NCI-H1092 treated with DMSO at 0.1 percent for 48 hours (cell line): ENCODE measurements at regions not wholly inside any gene's neighbourhood (a gene's known extent, or its start where the extent isn't known, plus 50 kb on each side); places are given as distances from the start of the nearest gene placed in this dataset.

Source experiments
- DNase-seq: peaks from one replicate; lab custom pipeline; 2025; lab: John Stamatoyannopoulos, UW

DNA sequence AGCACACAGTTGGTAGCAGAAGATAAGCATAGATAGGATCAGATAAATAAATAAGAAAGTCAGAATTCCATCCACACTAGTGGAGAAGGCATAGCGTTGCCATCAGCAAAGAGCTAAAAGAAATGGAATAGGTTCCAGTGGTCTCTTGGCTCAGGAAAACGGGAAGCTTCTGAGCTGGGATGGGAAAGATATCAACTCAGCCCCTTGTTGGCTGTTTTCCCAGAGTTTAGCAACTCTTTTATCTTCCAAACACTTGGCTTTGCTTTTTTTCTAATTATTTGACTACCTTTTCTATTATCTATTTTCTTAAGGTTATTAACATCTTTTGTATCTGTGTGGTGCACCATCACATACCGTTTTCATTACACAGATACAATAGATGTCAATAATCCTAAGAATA lies 445.7 kb upstream of the TRPC7 start:
- DNase-seq = no peak

DNA sequence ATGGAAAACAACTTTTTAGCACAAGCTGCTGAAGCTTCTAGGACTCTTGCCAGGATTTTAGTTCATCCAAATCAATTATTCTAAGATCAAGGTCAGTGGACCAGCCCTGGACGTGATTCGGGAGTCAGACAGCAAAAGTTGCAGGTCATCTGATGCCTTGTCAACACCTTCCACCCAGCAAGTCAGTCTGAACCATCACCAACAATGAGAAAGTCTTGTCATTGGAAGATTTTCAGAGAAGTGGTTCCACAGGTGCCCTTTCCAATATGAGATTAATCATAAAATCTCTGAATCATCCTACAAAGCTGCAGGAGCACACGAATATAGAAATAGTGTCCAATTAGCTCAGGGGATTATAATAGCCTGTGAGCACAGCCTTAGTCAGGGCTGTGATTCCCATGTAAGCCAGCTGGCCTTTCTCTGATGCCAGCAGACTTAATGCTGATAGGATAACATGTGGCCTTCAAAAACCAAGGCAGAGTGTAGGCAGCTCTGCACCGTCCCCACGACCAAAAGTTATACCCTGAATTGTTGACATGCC lies 445.0 kb upstream of the TRPC7 start:
- DNase-seq = no peak

DNA sequence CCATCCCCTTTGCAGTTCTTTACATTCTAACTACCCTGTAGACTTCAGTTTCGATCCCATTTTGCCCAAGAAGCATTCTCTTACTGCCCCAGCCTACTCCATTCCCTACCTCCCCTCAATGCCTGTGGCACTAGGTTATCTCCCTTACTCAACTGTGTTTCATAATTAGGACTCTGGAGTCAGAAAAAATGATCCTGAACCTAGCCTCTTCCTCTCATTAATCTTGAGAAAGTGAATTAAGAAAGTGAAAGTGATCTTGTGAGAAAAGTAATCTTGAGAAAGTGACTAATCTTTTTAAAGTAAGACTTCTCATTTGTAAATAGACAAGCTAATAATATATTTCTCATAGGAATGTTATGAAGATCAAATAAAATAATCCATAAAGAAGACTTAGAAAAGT lies 444.0 kb upstream of the TRPC7 start:
- DNase-seq = no peak

DNA sequence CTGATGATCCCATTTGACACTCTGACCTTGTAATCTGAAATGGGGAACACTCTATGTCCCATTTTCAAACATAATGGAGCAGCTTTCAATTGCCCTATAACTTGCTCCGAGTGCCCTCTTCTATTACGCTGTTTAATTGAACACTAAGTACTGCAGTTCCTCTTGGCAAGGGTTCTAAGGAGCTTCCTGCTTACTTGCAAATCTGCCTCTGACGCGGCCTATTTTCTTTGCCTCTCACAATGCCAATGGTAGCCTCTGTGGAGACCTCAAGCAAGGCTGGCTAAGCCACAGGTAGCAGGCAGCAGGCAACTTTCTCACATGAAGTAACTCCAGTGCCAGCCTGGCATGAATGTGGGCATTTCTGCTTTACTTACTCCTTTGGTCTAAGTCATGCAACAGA lies 443.4 kb upstream of the TRPC7 start:
- DNase-seq = no peak

DNA sequence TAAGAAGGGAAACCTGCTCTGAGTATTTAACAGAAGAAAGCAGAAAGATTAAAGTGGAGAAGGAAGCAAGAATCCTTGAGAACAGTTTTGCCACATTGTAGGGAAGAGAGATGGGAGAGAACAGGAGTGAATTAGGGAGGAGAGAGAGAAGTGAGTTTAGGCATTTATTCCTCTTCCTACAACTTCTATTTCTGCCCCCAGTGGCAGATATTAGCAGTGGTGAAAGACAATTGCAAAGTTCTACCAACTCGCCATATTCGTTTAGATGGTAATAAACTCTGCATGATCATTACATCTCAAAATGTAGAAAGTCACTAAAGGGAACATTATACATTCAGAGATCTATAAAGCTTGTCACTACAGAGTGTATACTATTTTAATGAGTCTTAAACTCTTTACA lies 440.1 kb upstream of the TRPC7 start:
- no peak for DNase-seq

DNA sequence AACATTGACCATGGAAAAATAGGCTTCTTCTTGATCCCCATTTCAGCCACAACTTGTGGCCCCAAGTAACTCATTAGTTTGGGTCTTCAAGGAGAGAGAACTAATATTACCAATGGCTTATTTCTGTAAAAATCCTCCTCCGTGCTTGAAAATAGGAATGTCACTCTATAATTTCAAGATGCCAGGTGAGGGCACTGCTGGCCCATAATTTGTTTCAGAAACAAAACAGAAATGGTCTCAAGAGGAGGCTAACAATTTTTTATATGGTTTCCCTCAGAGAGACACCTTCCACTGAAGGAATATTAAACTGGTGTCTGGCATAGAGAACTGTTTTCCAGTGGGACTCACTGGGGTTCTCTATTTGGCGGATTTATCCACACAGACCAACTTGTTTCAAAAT lies 437.0 kb upstream of the TRPC7 start:
- peak; percentile 21 for DNase-seq

DNA sequence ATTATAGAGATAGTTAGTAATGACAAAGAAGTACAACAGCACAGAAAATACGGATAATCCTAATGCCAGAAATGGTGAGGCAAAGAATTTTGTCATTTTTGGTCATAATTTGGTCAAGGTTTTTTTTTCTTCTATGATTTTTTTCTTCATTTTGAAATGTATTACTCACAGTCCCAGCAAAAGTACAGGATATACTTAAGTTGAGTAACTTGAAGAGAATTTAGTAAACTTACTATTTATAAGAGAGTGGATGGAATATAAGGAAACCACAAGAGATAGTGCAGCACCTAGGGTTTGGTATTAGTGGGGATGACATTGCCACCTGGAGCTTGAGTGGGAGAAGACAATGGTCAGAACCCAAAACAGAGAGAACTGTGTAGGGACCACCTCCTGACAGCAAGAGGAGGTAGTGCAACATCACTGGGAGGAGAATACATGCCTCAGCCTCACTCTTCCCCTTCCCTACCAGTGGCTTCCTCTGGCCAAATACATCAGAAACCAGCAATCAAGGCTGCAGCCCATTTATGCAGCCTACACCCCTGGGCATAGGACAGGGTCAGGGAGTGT lies 434.5 kb upstream of the TRPC7 start:
- no peak for DNase-seq

DNA sequence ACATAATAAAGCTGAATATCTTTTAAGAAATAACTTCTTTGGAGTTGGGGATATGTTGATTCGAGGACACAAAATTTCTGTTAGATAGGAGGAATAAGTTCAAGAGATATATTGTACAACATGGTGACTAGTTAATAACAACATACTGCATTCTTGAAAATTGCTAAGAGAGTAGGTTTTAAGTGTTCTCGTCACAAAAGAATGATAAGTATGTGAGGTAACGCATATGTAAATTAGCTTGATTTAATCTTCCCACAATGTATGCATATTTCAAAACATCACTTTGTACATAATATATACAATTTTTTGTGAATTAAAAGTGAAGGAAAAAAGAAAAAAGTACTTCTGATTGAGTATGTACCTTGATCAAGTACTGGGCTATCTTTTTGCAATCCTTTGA lies 428.0 kb upstream of the TRPC7 start:
- DNase-seq = no peak

DNA sequence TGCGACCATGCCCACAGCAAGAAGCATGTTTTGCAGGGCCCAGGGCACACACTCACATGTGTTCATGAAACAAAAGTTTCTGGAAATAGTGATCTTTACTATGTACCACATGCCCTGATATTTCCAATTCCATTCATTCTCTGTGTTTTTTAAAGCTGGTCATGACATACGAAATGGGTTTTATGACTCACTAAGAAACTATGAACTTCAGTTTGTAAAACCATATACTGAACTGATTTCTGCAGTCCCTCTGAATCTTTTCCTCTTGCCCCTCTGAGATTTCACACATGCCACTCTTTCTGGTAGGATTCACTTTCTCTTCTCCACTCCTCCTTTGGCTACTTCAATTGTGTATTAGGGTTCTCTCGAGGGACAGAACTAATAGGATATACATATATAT lies 416.1 kb upstream of the TRPC7 start:
- DNase-seq = no peak

DNA sequence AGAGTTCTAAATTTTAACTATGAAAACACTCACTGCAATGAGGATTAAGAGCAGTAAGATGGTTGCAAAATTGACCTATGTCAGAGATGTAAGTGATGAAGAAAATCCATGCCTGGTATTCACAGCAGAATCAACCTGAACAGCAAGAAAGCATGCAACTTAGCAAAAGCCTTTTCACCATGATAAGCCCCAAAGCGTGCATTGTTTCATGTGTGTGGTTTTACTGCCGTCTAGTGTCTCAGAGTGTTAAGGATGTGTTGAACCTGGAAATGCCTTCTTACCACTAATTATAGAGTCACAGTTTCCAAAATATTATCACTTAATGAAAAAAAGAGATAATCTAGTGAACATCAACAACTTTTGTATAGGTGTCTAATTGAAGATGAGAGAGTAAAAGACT lies 415.2 kb upstream of the TRPC7 start:
- no peak for DNase-seq

DNA sequence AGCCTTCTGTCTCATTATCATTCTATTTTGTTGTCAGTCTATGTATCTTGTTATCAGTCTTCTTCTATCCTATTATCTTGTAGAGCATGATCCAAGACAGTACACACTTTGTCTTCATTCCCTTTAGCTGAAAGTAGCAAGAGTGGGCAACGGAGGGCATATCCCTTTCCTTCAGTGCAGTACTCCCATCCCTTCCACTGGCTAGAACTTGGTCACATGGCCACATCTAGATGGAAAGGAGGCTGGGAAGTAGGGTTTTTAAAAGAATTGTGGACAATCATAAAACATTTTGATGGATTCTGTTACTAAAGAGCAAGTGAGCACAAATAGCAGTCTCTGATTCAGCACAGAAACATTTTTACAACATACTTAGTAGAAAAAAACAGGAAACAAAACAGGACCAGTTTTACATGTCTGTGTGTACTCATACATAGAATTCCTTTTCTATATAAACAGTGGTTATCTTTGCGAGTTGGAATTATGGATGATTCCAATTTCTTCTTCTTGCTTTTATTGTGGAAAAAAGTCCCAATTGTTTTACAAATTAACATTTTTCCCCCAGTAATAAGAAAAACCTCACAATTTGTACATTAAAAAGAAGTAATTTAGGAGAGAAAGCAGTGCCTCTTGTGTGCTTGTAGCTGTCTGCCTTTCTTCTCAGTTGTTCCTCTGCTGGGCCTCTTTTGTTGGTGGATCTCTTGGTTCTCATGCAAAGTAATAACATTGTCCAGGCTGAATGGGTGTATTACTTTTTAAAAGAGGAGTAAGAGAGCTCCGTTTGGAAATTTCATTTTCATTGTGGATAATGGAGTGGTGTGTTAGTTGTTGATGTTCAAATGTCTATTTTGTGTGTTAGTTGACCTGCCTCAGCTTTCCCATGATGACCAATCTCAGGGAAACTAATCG lies 410.9 kb upstream of the TRPC7 start:
- DNase-seq = no peak

DNA sequence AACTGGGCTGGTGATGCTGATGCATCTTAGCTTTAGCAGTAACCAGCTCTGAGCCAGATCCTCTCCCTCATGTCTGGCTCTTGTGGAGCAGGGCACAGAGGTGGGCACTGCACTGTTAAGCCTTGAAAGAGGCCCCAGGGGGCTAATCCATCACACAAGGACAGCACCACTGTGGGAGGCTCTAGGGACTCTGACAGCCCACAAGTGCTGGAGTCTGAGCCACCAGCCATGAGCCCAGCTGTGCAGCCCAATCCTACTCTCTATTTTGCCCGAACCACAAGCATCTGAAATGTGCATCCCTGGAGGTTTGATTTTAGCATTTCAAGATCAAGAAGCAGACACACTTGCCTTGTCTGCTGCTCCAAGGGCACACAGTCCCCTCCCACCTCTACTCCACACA lies 407.1 kb upstream of the TRPC7 start:
- no peak for DNase-seq

DNA sequence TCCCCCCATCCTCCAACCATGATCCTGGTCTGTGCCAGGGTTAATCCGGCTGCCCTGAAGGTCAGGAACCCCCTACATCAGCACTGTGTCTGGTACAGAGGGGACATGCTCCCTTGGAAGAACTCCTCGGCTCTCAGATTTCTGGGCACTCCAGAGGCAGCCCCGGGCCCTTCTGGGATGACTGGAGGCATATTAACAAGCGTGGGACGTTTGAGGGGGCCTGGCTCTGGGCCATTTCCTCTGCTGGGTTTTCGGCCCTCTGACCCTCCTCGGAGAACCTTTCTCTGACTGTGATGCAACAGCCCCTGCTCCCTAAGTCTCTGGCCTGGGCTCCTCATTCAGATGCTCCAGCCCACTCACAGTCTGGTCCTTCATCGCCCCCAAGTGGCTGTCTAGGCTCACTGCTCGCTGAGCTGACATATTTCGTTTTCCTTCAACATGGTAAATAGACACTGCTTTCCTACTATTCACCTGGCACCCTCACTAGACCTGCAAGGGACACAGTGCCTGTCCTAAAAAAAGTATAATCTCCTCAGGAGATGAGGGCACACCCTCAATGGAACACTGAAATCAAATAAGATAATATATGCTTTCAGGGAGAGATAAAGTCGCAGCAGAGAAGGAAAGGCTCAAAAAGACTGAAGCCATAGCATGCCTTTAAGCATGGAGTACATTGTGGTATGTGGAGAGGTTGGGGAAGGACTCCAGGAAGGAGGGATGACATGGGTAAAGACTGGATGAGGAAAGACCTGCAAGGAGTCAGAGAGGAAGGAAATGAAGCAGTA lies 404.7 kb upstream of the TRPC7 start:
- DNase-seq = peak; percentile 32

DNA sequence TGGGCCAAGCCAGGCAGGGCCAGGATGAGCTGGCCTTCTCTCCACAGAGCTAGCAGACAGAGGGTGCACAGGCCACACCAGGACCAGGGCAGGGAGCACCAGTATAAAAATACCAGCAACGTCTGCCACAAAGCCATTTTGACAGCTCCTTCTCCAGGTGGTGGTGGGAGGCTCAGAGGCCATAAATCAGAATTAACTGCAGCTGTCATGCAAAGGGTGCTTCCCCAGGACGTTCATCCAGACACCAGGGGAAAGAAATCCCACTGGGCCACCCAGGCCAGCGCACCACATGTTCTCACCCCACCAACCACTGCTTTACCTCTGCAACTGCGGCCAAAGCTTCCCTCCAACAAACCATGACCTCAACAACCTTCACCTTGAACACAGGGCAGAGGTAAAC lies 403.7 kb upstream of the TRPC7 start:
- DNase-seq = no peak

DNA sequence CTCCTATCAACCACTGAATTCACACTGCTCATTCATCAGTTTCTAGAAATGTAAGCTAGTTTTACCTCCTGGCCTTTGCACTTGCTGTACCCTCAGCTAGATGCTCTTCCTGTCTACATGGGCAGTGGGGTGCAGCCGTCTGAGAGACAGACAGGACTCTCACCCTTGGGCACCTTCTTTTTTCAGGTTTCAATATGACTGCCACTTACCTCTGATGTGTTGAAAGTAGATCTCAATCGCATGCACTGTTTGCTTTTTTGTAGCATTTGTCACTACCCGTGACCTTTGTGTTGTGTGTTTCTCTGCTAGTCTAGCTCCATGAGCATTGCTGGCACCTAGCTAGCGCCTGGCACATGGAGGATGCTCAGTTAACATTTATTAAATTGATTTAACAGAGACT lies 403.1 kb upstream of the TRPC7 start:
- no peak for DNase-seq

DNA sequence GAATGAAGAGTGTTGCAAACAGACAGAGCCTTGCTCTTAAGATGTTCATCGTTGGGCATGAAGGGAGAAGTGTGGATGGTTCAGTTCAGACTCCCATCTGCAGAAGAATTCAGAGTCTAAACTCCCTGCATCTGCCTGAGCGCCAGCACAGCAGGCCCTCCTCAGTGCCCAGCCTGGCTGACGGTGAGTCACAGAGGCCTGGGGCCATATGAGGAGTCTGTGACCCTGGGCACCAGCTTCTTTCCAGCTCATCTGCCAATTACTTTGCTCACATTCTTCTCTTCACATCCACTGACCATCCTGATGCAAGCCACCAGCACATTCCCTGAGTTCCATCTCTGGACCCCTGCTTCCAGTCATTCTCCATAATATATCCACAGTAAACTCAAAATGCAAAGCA lies 401.1 kb upstream of the TRPC7 start:
- no peak for DNase-seq

DNA sequence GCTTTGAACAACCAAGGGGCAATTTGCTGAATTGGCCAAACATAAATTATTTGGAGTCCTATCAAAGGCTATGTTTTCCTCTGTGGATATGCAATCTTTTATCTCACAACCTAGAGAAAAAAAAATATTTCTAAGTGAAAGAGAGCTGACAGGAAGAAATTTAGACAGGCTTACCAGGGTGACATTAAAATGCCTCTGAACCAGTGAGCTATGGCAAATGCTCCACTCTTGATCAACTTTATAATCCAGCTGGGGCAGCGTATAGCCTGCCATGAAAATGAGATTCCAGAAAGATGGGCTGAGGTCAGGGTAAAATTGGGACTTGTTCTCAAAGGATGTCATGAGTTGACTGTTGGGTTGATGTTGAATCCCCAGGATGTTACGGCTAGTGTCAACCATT lies 399.3 kb upstream of the TRPC7 start:
- DNase-seq = no peak

DNA sequence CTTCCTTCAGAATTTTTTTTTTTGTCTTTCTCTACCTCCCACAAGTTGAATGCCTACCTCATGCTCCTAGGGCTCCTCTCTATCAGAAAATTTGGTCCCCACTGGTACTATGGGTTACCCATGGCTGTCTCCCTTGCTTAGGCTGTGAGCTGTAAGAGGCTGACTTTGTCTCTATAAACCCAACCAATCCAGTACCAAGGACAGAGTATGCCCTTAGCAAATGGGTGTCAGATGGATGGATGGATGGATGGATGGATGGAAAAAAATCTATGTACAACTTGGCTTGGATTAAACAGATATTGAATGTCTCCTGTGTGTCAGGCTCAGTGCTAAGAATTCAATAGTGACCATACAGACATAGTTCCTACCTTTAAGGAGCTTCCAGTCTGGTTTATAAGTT lies 398.2 kb upstream of the TRPC7 start:
- no peak for DNase-seq

DNA sequence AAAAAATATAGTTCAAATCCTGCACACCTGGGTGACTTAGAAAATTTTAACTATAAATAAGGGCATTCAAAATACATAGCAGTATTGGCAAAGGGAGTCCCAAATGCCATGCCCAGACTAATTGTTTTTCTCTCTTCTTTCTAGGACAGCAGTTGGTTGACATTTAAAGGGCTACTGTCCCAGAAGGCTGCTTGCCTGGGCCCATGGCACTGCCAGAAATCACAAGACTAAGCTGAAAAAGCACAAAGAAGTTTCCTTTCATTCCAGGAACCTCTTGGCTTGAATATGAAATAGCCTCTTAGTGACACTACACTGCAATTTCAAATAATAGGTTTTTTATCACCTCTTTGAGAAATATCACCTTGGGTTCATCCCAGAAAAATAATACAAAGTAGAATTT lies 388.9 kb upstream of the TRPC7 start:
- no peak for DNase-seq

DNA sequence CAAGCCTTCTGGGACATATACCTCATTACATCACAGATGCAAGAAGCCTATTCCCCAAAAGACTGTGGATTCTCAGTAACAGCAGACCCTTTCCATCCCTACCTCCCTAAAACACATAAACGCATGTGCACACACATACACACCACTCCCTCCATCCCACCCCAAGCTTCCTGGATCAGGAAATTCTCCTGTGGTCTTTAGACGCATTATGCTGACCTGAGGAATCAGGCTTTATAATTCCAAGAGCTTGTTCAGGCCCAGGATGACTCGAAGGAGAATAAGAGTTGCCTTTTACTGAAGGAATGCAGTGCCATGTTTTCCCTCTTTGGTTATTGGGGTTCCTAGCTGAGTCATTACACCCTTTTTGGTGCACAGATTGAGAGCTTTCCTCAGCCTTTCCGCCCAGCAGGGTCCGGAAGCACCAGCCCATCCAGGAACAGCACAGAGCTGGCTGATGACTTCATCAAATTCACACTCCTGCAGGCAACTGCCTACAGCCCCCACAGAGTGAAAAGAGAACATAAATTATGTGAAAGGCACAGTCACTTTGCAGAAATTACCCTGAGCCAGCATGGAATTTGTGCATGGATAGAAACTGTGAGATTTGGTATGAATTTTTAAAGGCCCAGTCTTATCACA lies 385.0 kb upstream of the TRPC7 start:
- no peak for DNase-seq

DNA sequence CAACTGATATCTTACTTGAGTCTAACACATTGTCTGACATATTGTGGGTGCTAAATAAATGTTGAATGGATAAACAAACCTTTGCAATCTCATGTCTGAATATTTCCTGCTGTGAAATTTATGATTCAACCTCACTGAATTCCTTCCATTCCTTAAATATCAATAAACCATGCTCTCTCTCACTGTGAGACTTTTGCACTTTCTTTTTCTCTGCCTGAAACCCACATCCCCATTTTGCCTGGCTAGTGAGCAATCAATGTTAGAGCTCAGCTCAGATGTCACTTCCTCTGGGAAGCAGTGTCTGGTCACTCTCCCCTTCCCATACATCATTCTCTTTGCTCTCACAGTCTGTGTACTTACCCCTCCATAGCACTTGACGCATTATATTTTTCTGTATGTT lies 383.7 kb upstream of the TRPC7 start:
- DNase-seq = no peak

DNA sequence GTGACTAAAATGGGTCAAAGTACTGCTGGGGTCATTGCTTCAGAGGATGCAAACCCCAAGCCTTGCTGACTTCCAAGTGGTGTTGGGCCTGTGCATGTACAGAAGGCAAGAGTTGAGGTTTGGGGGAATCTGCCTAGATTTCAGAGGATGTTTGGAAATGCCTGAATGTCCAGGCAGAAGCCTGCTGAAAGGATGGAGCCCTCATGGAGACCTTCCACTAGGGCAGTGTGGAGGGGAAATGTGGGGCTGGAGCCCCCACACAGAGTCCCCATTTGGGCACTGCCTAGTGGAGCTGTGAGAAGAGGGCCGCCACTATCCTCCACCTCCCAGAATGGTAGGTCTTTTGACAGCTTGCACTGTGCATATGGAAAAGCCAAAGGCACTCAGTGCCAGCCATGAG lies 377.7 kb upstream of the TRPC7 start:
- DNase-seq = no peak
